Left ventricle myocardium inferior (tissue), 1 donor: ENCODE measurements at regions not wholly inside any gene's neighbourhood (a gene's known extent, or its start where the extent isn't known, plus 50 kb on each side); places are given as distances from the start of the nearest gene placed in this dataset.

Source experiments
- DNase-seq: peaks from one replicate; pipeline ENCODE4 v3.0.0-alpha.2; 2020
- H3K27ac ChIP-seq: fragments of 200-600 bp; replicated peaks from 2 replicates; pipeline ENCODE4 v1.8.0; 2021
- H3K27me3 ChIP-seq: fragments of 200-600 bp; 2 replicates; pipeline ENCODE4 v1.8.0; 2021; ENCODE audit warnings: low read depth
- H3K36me3 ChIP-seq: fragments of 200-600 bp; 2 replicates; pipeline ENCODE4 v1.8.0; 2021
- H3K4me1 ChIP-seq: fragments of 200-600 bp; 2 replicates; pipeline ENCODE4 v1.8.0; 2021
- H3K4me3 ChIP-seq: fragments of 200-600 bp; 2 replicates; pipeline ENCODE4 v1.8.0; 2021; ENCODE audit warnings: mild to moderate bottlenecking, moderate library complexity
- H3K9me3 ChIP-seq: fragments of 200-600 bp; replicated peaks from 2 replicates; pipeline ENCODE4 v1.8.0; 2021
- intact Hi-C: fragments of 100-400 bp; cut with micrococcal nuclease; formaldehyde crosslinking; loops from one replicate; pipeline ENCODE4 v1.11.0; 2022
- TF ChIP-seq, protein P1 (sequence below): fragments of 200-600 bp; IDR thresholded peaks from 2 replicates; pipeline ENCODE4 v1.8.0; 2021; ENCODE audit warnings: antibody characterized with exemption, mild to moderate bottlenecking, borderline replicate concordance
- donor health status: DM: no; HTN: yes; CAD: no; lungs with severe emphysema.

DNA sequence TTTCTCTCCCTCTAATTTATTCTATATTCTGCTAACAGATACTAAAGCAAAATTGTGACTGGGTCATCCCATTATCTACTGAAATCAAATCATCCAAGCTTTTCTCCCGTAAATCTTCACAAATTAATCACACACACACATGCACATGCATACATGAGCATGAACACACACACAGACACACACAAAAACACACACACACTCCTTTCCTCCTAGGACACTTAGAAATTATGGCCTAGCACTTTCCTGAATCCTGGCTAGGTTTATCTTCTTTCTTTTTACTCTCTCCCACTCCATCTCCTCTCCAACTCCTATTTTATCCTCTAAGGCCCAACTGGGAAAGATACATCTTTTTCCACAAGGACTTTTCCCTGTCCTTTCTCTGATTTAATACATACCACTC is 255.6 kb upstream of the G2E3 start:
- no peak for DNase-seq
- Histone ChIP-seq H3K36me3 (no peaks in the 10 kb centered on the region), H3K27ac (no peak overlapping the region), H3K4me1 (no peaks in the 10 kb centered on the region), H3K9me3 (no peaks in the 10 kb centered on the region), H3K4me3 (no peak overlapping the region), H3K27me3 (no peaks in the 10 kb centered on the region)
- intact Hi-C loops: no loop called here
- TF ChIP-seq, protein P1, sequence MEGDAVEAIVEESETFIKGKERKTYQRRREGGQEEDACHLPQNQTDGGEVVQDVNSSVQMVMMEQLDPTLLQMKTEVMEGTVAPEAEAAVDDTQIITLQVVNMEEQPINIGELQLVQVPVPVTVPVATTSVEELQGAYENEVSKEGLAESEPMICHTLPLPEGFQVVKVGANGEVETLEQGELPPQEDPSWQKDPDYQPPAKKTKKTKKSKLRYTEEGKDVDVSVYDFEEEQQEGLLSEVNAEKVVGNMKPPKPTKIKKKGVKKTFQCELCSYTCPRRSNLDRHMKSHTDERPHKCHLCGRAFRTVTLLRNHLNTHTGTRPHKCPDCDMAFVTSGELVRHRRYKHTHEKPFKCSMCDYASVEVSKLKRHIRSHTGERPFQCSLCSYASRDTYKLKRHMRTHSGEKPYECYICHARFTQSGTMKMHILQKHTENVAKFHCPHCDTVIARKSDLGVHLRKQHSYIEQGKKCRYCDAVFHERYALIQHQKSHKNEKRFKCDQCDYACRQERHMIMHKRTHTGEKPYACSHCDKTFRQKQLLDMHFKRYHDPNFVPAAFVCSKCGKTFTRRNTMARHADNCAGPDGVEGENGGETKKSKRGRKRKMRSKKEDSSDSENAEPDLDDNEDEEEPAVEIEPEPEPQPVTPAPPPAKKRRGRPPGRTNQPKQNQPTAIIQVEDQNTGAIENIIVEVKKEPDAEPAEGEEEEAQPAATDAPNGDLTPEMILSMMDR: no peak

DNA sequence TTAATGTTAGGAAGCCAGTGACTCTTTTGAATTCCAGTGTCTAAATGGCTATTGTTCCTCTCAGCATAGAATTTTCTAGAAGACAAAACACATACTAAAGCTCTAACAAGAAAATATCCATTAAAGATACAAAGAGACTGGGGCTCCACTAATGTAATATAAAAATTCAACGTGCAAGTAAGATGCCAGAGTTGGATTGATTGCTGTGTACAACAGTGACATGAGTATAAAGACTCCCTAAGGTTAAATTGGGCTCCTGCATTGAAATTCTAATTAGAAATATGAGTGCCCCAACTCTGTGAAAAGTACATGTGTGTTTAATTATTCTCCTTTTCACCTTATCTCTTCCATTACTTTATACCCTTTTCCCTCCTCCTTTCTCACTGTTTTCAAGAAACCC is 253.6 kb upstream of the G2E3 start:
- Histone ChIP-seq H3K4me3 (no peak overlapping the region), H3K27me3 (no peaks in the 10 kb centered on the region), H3K36me3 (no peaks in the 10 kb centered on the region), H3K4me1 (no peaks in the 10 kb centered on the region), H3K27ac (no peak overlapping the region), H3K9me3 (no peaks in the 10 kb centered on the region)
- no peak for DNase-seq
- intact Hi-C loops: no loop called here
- TF ChIP-seq, protein P1: no peak

DNA sequence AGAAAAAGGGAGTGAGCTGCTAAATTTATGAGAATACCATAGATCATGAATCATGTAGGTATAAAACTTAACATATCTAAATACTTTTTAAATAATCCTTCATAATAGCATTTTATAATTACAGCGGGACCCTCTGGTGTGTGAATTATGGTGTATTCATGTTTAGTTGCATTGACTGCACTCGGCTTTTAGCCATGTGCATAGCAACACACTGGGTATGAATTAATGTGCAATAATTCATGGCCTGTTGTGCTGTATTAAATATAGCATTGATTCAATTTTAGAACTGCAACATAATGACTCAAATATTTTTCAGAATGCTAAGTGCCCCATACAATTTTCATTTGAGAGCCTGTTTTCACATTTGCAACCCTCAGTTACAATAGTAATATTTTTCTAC is 249.6 kb upstream of the G2E3 start:
- no peaks in the 10 kb centered on the region for H3K27me3 ChIP-seq
- H3K9me3 ChIP-seq: peaks cover 6% of the 10 kb centered on the region
- TF ChIP-seq, protein P1: no peak
- H3K27ac ChIP-seq: no peak overlapping the region
- intact Hi-C loops: no loop called here
- H3K4me3 ChIP-seq: no peak overlapping the region
- no peaks in the 10 kb centered on the region for H3K4me1 ChIP-seq
- no peaks in the 10 kb centered on the region for H3K36me3 ChIP-seq
- no peak for DNase-seq

DNA sequence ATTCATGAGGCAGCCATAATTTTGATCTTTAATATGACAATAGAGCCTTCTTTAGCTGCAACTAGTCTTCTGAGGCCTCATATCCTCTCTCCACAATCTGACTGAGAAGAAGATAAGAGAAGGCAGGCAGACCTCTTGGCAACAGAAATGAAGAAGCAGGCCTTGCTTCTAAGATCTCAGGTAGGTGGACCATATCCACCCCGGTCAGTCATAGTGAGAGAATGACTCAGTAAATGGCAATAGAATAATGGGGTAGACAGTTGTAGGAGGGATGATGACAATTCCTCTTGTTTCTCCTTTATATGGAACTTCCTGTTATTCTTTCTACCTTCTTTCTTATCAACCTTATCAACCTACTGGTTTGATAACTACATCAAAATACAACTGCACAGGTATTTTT is 246.7 kb upstream of the G2E3 start:
- Histone ChIP-seq H3K4me1 (no peaks in the 10 kb centered on the region), H3K9me3 (peaks cover 27% of the 10 kb centered on the region), H3K4me3 (no peak overlapping the region), H3K27ac (no peak overlapping the region), H3K27me3 (peaks cover 5% of the 10 kb centered on the region), H3K36me3 (no peaks in the 10 kb centered on the region)
- DNase-seq: no peak
- intact Hi-C loops: no loop called here
- TF ChIP-seq, protein P1: no peak

DNA sequence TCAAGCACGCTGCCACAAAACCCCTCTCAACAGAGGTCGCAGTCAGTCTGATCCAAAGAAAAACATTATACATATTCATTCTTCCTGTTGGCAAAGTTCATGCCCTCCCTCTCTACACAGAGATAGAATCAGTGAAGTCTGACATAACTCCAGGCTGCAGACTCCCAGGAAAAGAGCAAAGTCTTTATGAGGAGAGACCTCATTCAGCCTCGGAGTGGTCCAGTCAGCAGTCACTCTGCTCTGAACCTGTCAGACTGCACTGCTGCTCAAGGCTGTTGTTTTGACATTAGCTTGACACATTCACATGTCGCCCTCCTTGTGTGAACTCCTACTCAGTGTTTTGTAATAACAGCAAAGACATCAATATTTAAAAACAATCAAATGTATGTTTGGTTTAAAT is 241.2 kb upstream of the G2E3 start:
- TF ChIP-seq, protein P1: no peak
- Histone ChIP-seq H3K36me3 (no peaks in the 10 kb centered on the region), H3K27ac (no peak overlapping the region), H3K27me3 (peaks cover 5% of the 10 kb centered on the region), H3K4me1 (no peaks in the 10 kb centered on the region), H3K9me3 (peaks cover 27% of the 10 kb centered on the region), H3K4me3 (no peak overlapping the region)
- no peak for DNase-seq
- intact Hi-C loops: no loop called here

DNA sequence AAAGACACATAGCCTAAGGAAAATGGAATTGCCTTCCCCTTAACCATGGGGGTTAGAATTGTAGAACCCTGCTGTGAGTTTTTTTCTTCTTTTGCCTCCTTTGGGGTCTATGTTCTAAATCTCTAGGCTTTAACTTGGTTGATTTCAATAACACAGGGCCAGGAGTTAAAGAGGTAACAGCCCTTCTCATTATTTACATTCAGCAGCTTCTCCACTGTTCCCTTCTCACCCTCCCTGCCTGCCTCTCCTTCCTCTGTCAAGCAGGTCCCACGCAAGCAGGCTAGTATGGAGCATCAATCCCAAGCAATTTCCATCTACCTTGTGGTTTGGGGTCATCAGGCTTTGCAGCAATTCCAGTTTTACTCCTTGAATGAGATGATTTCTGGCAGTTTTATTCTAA is 236.1 kb upstream of the G2E3 start:
- intact Hi-C loops: no loop called here
- Histone ChIP-seq H3K36me3 (no peaks in the 10 kb centered on the region), H3K4me1 (no peaks in the 10 kb centered on the region), H3K4me3 (no peak overlapping the region), H3K27ac (no peak overlapping the region), H3K9me3 (peaks cover 12% of the 10 kb centered on the region), H3K27me3 (no peaks in the 10 kb centered on the region)
- TF ChIP-seq, protein P1: no peak
- DNase-seq: no peak
